CD4-positive, alpha-beta T cell treated with Interleukin-4 for 4 hours (primary cell): ENCODE measurements at regions not wholly inside any gene's neighbourhood (a gene's known extent, or its start where the extent isn't known, plus 50 kb on each side); places are given as distances from the start of the nearest gene placed in this dataset.

ENCODE experiments used
- DNase-seq: peaks from one replicate; pipeline ENCODE4 v3.0.0-alpha.2; 2020

- no peak for DNase-seq
Measured at GRCh38 chr2:156083763-156084493, 248.6 kb downstream of the NR4A2 start.

GRCh38 chr2:156079845-156080244 is 252.7 kb downstream of the NR4A2 start:
- DNase-seq, result no peak

GRCh38 chr2:156077041-156077742 is 255.3 kb downstream of the NR4A2 start:
- DNase-seq, result no peak

GRCh38 chr2:156065912-156066311 is 266.6 kb downstream of the NR4A2 start:
- DNase-seq, result no peak

- no peak for DNase-seq
Measured at GRCh38 chr2:156064540-156064939, 268.0 kb downstream of the NR4A2 start.

GRCh38 chr2:156057647-156058046 is 274.9 kb downstream of the NR4A2 start:
- DNase-seq, result no peak

- no peak for DNase-seq
Measured at GRCh38 chr2:156054983-156055382, 277.5 kb downstream of the NR4A2 start.

GRCh38 chr2:156046900-156047299 is 285.6 kb downstream of the NR4A2 start:
- no peak for DNase-seq

- no peak for DNase-seq
Measured at GRCh38 chr2:156042895-156043294, 289.6 kb downstream of the NR4A2 start.

- no peak for DNase-seq
Measured at GRCh38 chr2:156038021-156038420, 294.5 kb downstream of the NR4A2 start.

- DNase-seq, result no peak
Measured at GRCh38 chr2:156037482-156037881, 295.0 kb downstream of the NR4A2 start.

GRCh38 chr2:156031121-156031520 is 301.4 kb downstream of the NR4A2 start:
- DNase-seq, result no peak

GRCh38 chr2:156023229-156023869 is 309.2 kb downstream of the NR4A2 start:
- DNase-seq, result no peak

- DNase-seq, result no peak
Measured at GRCh38 chr2:156021146-156022040, 311.1 kb downstream of the NR4A2 start.

- no peak for DNase-seq
Measured at GRCh38 chr2:156019341-156019740, 313.2 kb downstream of the NR4A2 start.

- no peak for DNase-seq
Measured at GRCh38 chr2:156017341-156017885, 315.1 kb downstream of the NR4A2 start.

GRCh38 chr2:156009293-156009692 is 323.2 kb downstream of the NR4A2 start:
- no peak for DNase-seq

GRCh38 chr2:156006721-156007618 is 325.6 kb downstream of the NR4A2 start:
- no peak for DNase-seq

- no peak for DNase-seq
Measured at GRCh38 chr2:156005999-156006712, 326.4 kb downstream of the NR4A2 start.

- no peak for DNase-seq
Measured at GRCh38 chr2:156005531-156005930, 327.0 kb downstream of the NR4A2 start.

GRCh38 chr2:156004459-156004858 is 328.1 kb downstream of the NR4A2 start:
- no peak for DNase-seq
